ENCODE measurements at regions not wholly inside any gene's neighbourhood (a gene's known extent, or its start where the extent isn't known, plus 50 kb on each side); places are given as distances from the start of the nearest gene placed in this dataset.

GRCh38 chr1:4020449-4020848, 120.4 kb upstream of the C1orf174 start:
- TF ChIP-seq CTCF (IDR thresholded peaks at IDR 0.05): no peak
- no peak for TF ChIP-seq POLR2A (IDR thresholded peaks at IDR 0.05)

All from right lobe of liver (tissue), 4 donors.